A673 (cell line): ENCODE measurements at regions not wholly inside any gene's neighbourhood (a gene's known extent, or its start where the extent isn't known, plus 50 kb on each side); places are given as distances from the start of the nearest gene placed in this dataset.

Experiments used
- BruUV-seq: library from RNA; stranded (reverse); fragments of 400-500 nt; replicated peaks from 2 replicates; lab custom pipeline; 2021; lab: Mats Ljungman, UMichigan
- CTCF ChIA-PET: fragments of 300-600 bp; sonication (Branson Sonifier 250); formaldehyde crosslinking; loops from one replicate; lab custom pipeline; 2022; ENCODE audit warnings: antibody characterized with exemption; lab: Charles Lee
- POLR2A ChIA-PET: fragments of 300-600 bp; sonication (Branson Sonifier 250); formaldehyde crosslinking; loops from one replicate; lab custom pipeline; 2022; ENCODE audit warnings: antibody characterized with exemption; ENCODE audit not compliant: low non-redundant PET; lab: Charles Lee
- DNase-seq: peaks from one replicate; pipeline ENCODE4 v3.0.0-alpha.2; 2015; ENCODE audit warnings: low spot score
- H3K27ac ChIP-seq: fragments of 200-600 bp; sonication (generic); 2 replicates; pipeline ENCODE4 v1.5.1; 2016; ENCODE audit warnings: mixed run types, low read depth, mild to moderate bottlenecking, mixed read lengths, antibody characterized with exemption, low read length; ENCODE audit not compliant: poor library complexity, severe bottlenecking
- H3K27me3 ChIP-seq: fragments of 200-600 bp; sonication (generic); replicated peaks from 2 replicates; pipeline ENCODE4 v1.6.1; 2017; ENCODE audit warnings: mixed run types, low read depth, mild to moderate bottlenecking, mixed read lengths, antibody characterized with exemption, low read length; ENCODE audit not compliant: insufficient read depth, poor library complexity
- H3K36me3 ChIP-seq: fragments of 200-600 bp; sonication (generic); 2 replicates; pipeline ENCODE4 v1.6.1; 2016; ENCODE audit warnings: mixed run types, mild to moderate bottlenecking, mixed read lengths, antibody characterized with exemption, low read length; ENCODE audit not compliant: insufficient read depth, poor library complexity, severe bottlenecking
- H3K4me1 ChIP-seq: fragments of 200-600 bp; sonication (generic); 2 replicates; pipeline ENCODE4 v1.6.1; 2017; ENCODE audit warnings: mixed run types, mild to moderate bottlenecking, mixed read lengths, antibody characterized with exemption, low read length; ENCODE audit not compliant: insufficient read depth, poor library complexity, severe bottlenecking
- H3K4me3 ChIP-seq: fragments of 200-600 bp; sonication (generic); 2 replicates; pipeline ENCODE4 v1.5.1; 2016; ENCODE audit warnings: low read depth, mixed run types, mild to moderate bottlenecking, mixed read lengths, low read length; ENCODE audit not compliant: poor library complexity, severe bottlenecking
- H3K9me3 ChIP-seq: fragments of 200-600 bp; sonication (generic); 2 replicates; pipeline ENCODE4 v1.6.1; 2016; ENCODE audit warnings: mixed run types, low read depth, mild to moderate bottlenecking, mixed read lengths, antibody characterized with exemption, low read length; ENCODE audit not compliant: poor library complexity, severe bottlenecking
- EZH2 ChIP-seq: fragments of 200-600 bp; sonication (generic); IDR thresholded peaks from 2 replicates; pipeline ENCODE4 v1.6.1; 2017; ENCODE audit warnings: borderline replicate concordance, low read depth, mild to moderate bottlenecking, mixed read lengths, antibody characterized with exemption, low read length; ENCODE audit not compliant: poor library complexity, severe bottlenecking
- intact Hi-C: fragments of 100-400 bp; cut with micrococcal nuclease; formaldehyde crosslinking; loops from one replicate; pipeline ENCODE4 v1.10.0; 2022; ENCODE audit not compliant: unreplicated experiment
- TF ChIP-seq, protein P1 (sequence below): fragments of 300-800, 200-600 bp; sonication (generic); conservative IDR thresholded peaks from 2 replicates; pipeline ENCODE4 v1.5.1; 2017; ENCODE audit warnings: low read depth, mild to moderate bottlenecking, antibody characterized with exemption, low read length, moderate library complexity, mixed read lengths

- TF ChIP-seq, protein P1, sequence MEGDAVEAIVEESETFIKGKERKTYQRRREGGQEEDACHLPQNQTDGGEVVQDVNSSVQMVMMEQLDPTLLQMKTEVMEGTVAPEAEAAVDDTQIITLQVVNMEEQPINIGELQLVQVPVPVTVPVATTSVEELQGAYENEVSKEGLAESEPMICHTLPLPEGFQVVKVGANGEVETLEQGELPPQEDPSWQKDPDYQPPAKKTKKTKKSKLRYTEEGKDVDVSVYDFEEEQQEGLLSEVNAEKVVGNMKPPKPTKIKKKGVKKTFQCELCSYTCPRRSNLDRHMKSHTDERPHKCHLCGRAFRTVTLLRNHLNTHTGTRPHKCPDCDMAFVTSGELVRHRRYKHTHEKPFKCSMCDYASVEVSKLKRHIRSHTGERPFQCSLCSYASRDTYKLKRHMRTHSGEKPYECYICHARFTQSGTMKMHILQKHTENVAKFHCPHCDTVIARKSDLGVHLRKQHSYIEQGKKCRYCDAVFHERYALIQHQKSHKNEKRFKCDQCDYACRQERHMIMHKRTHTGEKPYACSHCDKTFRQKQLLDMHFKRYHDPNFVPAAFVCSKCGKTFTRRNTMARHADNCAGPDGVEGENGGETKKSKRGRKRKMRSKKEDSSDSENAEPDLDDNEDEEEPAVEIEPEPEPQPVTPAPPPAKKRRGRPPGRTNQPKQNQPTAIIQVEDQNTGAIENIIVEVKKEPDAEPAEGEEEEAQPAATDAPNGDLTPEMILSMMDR = no peak
- no peak for TF ChIP-seq EZH2
- no peaks in the 10 kb centered on the region for H3K36me3 ChIP-seq
- no peak overlapping the region for H3K27ac ChIP-seq
- ChIA-PET POLR2A (no interaction called here), CTCF (no interaction called here)
- H3K4me1 ChIP-seq = no peaks in the 10 kb centered on the region
- no peak overlapping the region for H3K4me3 ChIP-seq
- no peak for DNase-seq
- no peaks in the 10 kb centered on the region for H3K27me3 ChIP-seq
- no TSS peak for BruUV-seq
- intact Hi-C loops = no loop called here
- no peaks in the 10 kb centered on the region for H3K9me3 ChIP-seq
Measured at GRCh38 chr1:93743465-93743864, 61.8 kb upstream of the BCAR3 start.

DNA sequence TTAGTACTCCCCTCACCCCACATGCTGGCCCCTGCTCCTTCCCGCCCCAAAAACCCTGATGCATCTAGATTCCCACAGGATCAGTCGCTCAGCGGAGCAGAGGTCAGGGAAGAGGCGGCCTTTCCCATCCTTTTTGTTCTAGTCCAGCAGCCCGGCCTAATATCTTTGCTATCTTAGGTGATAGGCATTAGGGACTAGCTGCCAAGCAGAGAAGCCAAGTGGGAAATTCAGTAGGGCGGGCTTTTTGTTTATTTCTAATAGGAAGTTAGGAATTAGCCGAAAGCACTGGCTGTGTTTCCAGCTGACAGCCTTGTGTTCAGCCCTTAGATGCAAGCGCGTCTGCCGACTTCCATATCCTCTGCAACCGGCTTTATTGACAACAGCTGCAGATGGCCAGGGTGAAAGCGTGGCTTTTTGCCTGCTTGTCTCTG lies 59.0 kb upstream of the BCAR3 start:
- Histone ChIP-seq H3K4me1 (no peaks in the 10 kb centered on the region), H3K27me3 (no peaks in the 10 kb centered on the region), H3K36me3 (no peaks in the 10 kb centered on the region), H3K9me3 (no peaks in the 10 kb centered on the region), H3K27ac (no peak overlapping the region), H3K4me3 (no peak overlapping the region)
- ChIA-PET CTCF (no interaction called here), POLR2A (no interaction called here)
- intact Hi-C loops = no loop called here
- TF ChIP-seq EZH2 = no peak
- TF ChIP-seq, protein P1 = no peak
- no TSS peak for BruUV-seq
- DNase-seq = no peak

- intact Hi-C loops = no loop called here
- no peaks in the 10 kb centered on the region for H3K9me3 ChIP-seq
- ChIA-PET CTCF (no interaction called here), POLR2A (no interaction called here)
- no peak for TF ChIP-seq EZH2
- TF ChIP-seq, protein P1 = no peak
- no peak overlapping the region for H3K4me3 ChIP-seq
- no peaks in the 10 kb centered on the region for H3K36me3 ChIP-seq
- DNase-seq = no peak
- no peaks in the 10 kb centered on the region for H3K27me3 ChIP-seq
- no peak overlapping the region for H3K27ac ChIP-seq
- no peaks in the 10 kb centered on the region for H3K4me1 ChIP-seq
- BruUV-seq = no TSS peak
Measured at GRCh38 chr1:93740157-93740556, 58.5 kb upstream of the BCAR3 start.
